GM06990 (cell line): ENCODE measurements at regions not wholly inside any gene's neighbourhood (a gene's known extent, or its start where the extent isn't known, plus 50 kb on each side); places are given as distances from the start of the nearest gene placed in this dataset.
A peak's percentile ranks its signal among the peaks of the same experiment; 100 is the strongest.

Experiments used
- DNase-seq: peaks from one replicate; pipeline ENCODE4 v3.0.0-alpha.2; 2011; ENCODE audit not compliant: insufficient read length; ENCODE audit errors: extremely low read depth
- H3K27me3 ChIP-seq: replicated peaks from 2 replicates; pipeline ENCODE4 v1.6.0; 2011; ENCODE audit warnings: low read length; ENCODE audit not compliant: control insufficient read depth, insufficient read depth
- H3K36me3 ChIP-seq: 2 replicates; pipeline ENCODE4 v1.5.1; 2011; ENCODE audit warnings: low read length; ENCODE audit not compliant: control insufficient read depth, insufficient read depth
- H3K4me3 ChIP-seq: replicated peaks from 2 replicates; pipeline ENCODE4 v1.5.1; 2011; ENCODE audit warnings: low read depth, mild to moderate bottlenecking, control low read depth, low read length
- TF ChIP-seq, protein P1 (sequence below): IDR thresholded peaks from 2 replicates; pipeline ENCODE4 v1.5.1; 2011; ENCODE audit warnings: low read length, control low read depth, mild to moderate bottlenecking, inconsistent platforms; ENCODE audit not compliant: insufficient read depth, poor library complexity, severe bottlenecking

DNA sequence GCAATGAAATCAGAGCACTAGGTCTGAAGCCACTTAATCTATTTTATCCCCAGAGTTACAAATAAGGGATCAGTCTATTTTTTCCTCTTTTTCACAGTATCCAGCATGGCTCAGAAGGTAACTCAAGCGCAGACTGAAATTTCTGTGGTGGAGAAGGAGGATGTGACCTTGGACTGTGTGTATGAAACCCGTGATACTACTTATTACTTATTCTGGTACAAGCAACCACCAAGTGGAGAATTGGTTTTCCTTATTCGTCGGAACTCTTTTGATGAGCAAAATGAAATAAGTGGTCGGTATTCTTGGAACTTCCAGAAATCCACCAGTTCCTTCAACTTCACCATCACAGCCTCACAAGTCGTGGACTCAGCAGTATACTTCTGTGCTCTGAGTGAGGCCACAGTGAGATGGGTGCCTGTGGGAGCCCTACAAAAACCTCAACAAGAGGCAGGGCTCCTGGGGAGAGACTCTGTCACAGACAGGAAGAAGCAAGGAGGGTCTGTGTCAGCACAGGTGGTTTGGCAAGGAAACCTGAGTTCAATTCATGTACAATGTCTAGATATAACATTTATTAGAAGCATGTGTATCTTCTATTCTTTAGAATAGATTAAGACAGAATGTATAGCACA, 334.3 kb upstream of the OR4E1 start:
- no peaks in the 10 kb centered on the region for H3K36me3 ChIP-seq
- TF ChIP-seq, protein P1, sequence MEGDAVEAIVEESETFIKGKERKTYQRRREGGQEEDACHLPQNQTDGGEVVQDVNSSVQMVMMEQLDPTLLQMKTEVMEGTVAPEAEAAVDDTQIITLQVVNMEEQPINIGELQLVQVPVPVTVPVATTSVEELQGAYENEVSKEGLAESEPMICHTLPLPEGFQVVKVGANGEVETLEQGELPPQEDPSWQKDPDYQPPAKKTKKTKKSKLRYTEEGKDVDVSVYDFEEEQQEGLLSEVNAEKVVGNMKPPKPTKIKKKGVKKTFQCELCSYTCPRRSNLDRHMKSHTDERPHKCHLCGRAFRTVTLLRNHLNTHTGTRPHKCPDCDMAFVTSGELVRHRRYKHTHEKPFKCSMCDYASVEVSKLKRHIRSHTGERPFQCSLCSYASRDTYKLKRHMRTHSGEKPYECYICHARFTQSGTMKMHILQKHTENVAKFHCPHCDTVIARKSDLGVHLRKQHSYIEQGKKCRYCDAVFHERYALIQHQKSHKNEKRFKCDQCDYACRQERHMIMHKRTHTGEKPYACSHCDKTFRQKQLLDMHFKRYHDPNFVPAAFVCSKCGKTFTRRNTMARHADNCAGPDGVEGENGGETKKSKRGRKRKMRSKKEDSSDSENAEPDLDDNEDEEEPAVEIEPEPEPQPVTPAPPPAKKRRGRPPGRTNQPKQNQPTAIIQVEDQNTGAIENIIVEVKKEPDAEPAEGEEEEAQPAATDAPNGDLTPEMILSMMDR: no peak
- H3K27me3 ChIP-seq: no peaks in the 10 kb centered on the region
- no peak overlapping the region for H3K4me3 ChIP-seq
- DNase-seq: no peak

DNA sequence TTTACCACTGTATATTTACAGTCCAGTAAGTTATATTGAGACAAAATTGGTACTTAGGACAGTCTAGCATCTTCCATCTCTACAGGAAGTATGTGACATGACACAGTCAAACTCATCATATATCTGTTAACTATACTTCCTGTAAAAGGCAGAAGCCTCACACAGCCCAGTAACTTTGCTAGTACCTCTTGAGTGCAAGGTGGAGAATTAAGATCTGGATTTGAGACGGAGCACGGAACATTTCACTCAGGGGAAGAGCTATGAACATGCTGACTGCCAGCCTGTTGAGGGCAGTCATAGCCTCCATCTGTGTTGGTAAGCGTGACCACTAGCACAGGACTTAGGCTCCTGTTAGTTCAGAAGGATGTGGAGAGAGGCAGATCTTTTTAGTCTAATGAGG, 333.7 kb upstream of the OR4E1 start:
- H3K36me3 ChIP-seq: no peaks in the 10 kb centered on the region
- H3K4me3 ChIP-seq: no peak overlapping the region
- TF ChIP-seq, protein P1: no peak
- no peaks in the 10 kb centered on the region for H3K27me3 ChIP-seq
- DNase-seq: no peak

DNA sequence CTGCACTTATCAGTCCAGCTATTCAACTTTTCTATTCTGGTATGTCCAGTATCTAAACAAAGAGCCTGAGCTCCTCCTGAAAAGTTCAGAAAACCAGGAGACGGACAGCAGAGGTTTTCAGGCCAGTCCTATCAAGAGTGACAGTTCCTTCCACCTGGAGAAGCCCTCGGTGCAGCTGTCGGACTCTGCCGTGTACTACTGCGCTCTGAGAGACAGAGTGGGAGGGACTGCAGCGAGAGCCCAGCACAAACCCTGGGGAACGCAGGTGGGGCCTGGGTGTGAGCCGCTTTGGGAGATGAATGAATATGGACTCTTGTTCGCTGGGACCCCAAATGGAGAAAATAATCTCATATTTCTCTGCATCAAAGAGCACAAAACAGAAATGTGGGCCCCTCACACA, 329.8 kb upstream of the OR4E1 start:
- no peaks in the 10 kb centered on the region for H3K36me3 ChIP-seq
- no peak overlapping the region for H3K4me3 ChIP-seq
- H3K27me3 ChIP-seq: no peaks in the 10 kb centered on the region
- no peak for DNase-seq
- TF ChIP-seq, protein P1: no peak

DNA sequence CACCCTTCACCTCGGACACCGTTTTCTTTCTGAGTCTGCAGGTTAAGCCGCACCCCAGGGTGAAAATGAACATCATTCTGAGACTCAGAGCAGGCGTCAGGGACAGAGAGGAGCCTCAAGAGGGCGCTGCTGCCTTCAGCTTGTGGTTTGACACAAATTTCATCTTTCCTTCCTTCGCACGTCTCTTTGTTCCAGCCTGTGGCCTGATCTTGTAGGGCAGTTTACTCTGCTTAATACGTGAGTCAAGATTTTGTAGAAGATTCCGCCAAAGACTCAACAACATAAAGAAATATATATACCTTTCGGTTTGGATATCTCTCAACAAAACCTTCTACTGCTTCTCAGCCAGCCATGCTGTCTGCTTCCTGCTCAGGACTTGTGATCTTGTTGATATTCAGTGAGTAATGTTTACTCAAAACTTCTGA, 329.3 kb upstream of the OR4E1 start:
- TF ChIP-seq, protein P1: peak; percentile 56
- no peak for DNase-seq

DNA sequence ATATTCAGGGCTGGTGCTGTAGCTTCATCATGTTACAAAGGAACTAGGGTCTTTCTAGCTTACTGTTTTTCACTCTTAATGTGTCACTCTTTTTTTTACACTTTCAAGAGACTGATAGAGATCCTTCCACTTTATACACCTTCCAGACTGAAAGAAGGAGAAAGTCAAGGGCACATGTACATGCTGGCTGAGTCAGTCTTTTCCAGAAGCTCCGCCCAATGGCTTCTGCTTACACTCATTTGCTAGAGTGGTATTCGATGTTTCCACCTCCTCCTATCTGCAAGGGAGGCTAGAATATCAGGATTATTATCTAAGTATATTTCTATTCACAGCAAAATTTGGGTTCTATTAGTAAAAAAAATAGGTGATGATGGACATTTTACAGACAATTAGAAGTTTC, 325.8 kb upstream of the OR4E1 start:
- H3K4me3 ChIP-seq: no peak overlapping the region
- no peaks in the 10 kb centered on the region for H3K36me3 ChIP-seq
- DNase-seq: no peak
- no peaks in the 10 kb centered on the region for H3K27me3 ChIP-seq
- TF ChIP-seq, protein P1: no peak

More for the DNA sequence above, 329.3 kb upstream of the OR4E1 start:
- Histone ChIP-seq H3K27me3 (no peaks in the 10 kb centered on the region), H3K4me3 (no peak overlapping the region), H3K36me3 (no peaks in the 10 kb centered on the region)

DNA sequence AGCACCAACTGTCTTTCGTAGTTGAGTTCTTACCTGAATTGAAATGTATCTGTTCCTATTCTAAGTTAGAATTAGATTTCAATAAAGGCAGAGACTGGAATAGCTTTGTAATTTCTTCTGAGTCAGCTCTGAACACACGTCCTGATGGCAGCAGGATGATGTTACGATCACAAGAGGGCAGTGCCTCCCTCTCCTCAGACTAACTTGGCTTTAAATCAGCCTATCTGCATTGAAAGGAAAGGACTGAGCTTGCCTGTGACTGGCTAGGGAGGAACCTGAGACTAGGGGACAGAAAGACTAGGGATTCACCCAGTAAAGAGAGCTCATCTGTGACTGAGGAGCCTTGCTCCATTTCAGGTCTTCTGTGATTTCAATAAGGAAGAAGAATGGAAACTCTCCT, 323.7 kb upstream of the OR4E1 start:
- Histone ChIP-seq H3K27me3 (no peaks in the 10 kb centered on the region), H3K4me3 (no peak overlapping the region), H3K36me3 (no peaks in the 10 kb centered on the region)
- DNase-seq: no peak
- TF ChIP-seq, protein P1: no peak
